Left forelimb (tissue), 1 donor: ENCODE measurements at regions not wholly inside any gene's neighbourhood (a gene's known extent, or its start where the extent isn't known, plus 50 kb on each side); places are given as distances from the start of the nearest gene placed in this dataset.
"Not testable (repeated sequence)": the region's sequence is repeated elsewhere in the genome, so short reads cannot be mapped to it uniquely, and the experiment has no call there.

Experiments used
- DNase-seq: peaks from one replicate; pipeline ENCODE4 v3.0.0-alpha.2; 2018; ENCODE audit warnings: low spot score

DNA sequence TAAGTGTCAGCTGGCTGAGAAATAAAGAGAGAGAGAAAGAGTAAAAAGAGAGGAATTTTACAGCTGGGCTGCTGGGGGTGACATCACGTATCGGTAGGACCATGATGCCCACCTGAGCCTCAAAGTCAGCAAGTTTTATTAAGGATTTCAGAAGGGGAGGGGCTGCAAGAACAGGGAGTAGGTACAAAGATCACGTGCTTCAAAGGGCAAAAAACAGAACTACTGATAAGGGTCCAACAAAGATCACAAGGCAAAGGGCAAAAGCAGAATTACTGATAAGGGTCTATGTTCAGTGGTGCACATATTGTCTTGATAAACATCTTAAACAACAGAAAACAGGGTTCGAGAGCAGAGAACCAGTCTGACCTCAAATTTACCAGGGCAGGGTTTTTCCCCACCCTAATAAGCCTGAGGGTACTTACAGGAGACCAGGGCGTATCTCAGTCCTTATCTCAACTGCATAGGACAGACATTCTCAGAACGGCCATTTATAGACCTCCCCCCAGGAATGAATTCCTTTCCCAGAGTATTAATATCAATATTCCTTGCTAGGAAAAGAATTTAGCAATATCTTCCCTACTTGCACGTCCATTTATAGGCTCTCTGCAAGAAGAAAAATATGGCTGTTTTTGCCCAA lies 128.3 kb upstream of the PZP start:
- DNase-seq = not testable (repeated sequence)

DNA sequence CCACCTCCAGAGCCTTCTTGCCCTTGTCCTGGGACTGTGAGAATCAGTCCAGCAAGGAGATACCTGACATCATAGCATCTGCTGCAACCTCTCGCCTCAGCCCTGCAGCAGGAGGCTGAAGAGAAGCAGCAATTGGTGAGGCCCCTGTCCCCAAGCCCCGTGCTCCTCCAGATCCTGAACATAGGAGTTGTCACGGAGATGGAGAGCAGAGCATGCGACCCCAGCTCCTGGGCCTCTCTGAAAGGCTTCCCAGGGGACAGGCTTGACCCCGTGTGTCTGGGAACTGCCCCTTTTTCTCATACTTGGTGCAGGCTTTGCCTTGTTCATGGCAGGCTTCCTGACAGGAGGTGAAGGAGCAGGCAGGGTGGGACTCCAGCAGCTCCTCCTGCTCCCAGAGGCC lies 127.7 kb upstream of the PZP start:
- DNase-seq = peak; percentile 46

DNA sequence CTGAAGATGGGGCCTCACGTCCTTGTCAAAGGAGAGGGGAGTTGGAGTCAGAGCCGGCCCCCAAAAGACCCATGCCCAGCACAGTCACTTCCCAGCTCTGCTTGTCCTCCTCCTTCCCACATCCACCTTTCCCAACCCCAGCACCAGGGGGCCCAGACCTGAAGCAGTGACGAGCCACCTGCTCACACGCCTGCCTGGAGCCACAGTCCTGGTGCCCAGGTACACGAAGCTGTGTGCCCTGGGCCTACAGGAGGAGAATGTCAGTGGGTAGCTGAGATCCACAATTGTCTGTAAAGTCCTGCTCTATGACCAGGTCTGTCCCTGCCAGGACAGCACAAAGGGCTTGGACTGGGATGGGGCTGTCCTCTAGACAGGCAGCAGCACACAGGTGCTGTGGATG lies 126.8 kb upstream of the PZP start:
- peak; percentile 30 for DNase-seq

DNA sequence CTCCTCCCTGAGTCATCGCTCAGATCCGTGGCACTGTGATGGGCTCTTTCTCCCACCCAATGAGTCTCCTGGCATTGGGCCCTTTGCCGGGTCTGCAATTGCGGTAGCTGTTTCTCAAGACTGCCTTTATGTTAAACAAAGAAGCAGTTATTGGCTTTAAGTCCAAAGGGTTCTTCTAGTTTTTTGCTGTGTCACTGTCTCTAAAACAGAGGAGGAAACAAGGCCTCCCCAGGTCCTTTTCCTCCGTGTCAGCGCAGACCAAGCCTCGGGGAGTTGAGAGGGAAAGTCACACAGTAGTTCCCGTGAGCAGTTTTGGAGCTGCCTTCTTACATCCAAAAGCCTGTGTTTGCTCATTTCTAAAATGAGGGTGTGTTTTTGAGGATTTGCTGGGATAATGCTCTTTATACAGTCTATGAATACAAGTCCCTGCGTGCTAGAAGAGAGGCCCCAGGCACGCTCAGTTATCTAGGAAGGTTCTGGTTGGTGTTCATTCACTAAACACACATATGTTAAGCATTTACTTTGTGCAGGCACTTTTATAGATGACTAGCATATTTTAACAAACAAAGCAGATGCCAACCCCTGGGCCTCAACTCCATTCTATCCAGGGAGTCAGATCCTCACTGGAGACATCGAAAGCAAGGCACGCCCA lies 126.0 kb upstream of the PZP start:
- DNase-seq = peak; percentile 55

DNA sequence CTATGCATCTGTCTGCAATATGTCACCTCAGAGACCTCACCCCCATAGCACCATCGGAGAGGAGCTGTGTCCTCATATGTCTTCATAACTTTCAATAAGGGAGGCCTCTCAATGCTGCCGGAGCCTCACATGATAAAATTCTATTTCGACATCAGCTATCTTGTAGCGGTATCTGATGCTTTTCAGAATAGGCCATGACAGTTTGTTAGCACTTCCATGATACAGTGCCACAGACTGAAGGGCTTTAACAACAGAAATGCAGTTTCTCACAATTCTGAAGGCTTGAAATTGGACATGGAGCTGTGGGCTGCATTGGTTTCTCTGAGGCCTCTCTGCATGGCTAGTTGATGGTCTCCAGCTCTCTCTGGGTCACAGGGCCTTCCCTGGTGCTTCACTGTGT lies 125.0 kb upstream of the PZP start:
- DNase-seq = no peak

DNA sequence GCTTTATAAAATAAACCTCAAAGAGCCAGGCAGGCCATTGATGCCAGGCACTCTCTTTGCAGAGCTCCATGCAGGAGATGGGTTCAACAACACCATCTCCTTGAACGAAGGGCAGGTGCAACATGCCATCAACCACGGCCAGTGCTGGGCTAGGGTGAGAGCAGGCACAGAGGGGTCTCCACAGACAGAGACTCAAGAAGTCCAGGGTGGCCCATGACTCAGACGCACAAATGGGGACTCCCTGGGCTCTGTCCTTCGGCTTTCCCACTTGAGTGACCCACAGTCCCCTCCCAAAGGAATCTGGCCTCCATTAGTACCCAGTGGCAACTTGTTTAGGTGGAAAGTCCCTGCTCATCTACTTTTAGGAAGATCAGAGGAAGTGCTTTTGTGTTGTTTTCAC lies 124.4 kb upstream of the PZP start:
- DNase-seq = peak; percentile 28

DNA sequence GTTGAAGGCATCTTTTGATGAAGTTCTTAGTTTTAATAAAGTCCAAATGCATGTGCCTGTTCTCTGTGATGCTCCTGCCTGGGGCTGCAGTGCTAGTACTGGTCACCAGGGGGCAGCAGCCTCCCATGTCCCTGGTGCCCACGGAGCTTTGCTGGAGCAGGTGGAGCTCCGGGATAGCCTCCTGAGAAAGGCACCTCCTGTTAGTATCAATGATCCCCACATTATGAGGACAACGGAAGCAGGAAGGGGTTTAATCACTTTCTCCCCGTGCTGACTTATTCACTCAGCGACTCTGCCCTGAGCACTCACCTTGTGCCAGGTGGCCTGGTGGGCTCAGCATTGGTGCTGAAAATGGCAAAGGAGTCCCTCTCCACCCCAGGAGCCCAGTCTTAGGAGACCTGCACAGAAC lies 123.0 kb upstream of the PZP start:
- DNase-seq = peak; percentile 79

DNA sequence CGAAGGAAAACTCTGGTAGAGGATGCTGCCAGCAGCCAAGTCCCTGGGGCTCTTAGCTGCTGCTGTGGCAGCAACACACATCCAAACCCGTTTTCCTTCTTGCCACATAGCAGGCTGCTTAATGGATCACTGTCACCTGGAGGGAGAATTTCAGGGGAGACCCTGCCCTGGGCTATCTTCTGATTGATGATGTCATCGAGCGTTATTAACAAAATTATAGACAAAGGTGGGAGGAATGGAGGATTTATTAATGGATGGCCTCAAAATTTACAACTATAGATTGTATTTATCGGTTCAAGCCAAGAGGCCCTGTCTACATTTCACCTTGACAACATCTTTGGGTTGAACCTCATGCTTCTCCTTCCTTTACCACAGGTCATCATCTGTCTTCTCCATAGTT lies 120.8 kb upstream of the PZP start:
- no peak for DNase-seq

DNA sequence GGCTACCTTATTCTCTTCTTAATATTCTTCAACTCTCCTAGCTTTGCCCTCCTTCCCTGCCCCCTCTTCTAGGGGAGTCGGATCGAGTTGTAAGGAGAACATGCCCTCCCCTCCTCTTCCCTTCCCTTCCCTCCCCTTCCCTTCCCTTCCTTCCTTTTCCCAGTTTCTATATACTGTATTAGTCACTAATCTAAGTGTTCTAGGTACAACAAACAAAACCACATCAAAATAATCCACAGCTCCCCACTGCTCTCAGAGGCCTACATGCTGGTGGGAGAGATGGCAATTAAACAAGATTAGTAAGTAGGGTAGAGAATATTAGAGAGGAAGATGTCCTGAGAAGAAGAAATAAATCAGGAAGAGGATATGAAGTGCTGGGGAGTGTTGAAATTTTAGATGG lies 119.9 kb upstream of the PZP start:
- DNase-seq = no peak

DNA sequence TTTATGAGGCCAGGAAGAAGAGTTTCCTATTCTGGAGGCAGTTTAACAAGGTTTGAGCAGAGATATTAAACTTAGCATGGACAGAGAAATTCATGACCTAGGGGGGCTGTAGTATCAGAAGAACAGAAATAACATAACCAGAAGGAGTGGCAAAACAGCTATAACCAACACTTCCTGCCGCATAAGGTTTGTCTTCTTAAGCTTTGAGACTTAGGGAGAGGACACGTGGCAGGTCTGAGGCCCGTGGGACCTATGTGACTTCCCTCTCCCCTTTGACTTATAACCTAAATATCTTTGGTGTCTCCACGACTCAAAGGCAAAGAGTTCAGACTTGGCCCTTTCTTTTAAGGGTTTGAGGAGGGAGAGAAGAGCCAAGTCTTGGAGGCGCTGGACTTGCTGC lies 119.1 kb upstream of the PZP start:
- DNase-seq = no peak

DNA sequence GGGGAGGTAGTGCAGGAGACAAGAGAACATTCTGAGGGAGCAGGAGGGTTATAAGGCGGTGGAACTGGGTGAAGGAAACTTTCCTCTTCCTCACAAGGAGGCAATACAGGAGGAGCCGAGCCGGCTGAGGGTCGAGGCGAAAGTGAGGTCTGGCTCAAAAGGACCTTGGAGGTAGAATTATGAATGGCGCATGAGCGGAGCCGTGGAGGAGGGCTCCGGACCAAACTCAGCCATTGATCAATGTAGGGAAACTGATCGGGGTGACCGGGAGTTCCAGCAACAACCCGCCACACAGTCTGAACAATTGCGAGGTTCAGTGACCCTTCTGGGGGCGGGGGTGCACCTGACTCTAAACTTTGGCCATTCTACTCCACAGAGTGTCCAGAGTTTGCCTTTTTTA lies 118.7 kb upstream of the PZP start:
- not testable (repeated sequence) for DNase-seq

DNA sequence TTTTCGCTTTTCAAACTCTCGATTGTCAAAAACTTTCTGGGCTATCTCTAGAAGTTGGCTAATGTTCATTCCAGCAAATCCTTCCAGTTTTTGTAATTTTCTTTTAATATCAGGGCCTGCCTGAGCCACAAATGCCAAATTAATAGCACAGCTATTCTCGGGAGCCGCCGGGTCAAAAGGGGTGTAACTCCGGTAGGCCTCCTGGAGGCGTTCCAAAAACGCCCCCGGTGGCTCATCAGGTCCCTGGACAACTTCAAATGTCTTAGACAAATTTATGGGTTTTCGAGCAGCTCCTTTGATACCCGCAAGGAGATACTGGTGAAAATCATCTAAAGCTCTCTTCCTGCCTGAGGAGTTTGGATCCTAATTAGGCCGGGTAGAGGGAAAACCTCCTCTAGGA lies 117.9 kb upstream of the PZP start:
- no peak for DNase-seq

DNA sequence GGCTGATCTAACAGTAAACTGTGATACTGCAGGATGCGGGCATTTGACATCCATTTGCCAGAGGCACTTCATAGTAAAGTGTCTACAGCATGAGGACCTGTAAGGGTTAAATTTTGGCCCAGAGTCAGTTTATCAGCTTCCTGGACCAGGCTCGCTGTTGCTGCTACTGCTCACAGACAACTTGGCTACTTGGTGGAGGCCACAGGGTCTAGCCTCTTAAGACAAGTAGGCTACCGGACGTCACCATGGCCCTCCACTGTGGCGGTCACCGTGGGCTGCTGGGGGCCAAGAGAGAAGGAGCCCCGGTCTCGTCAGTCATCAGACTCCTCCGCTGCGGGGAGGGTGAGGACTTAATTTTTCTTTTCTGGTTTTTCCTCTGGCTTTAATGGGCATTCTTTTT lies 117.3 kb upstream of the PZP start:
- DNase-seq = no peak

DNA sequence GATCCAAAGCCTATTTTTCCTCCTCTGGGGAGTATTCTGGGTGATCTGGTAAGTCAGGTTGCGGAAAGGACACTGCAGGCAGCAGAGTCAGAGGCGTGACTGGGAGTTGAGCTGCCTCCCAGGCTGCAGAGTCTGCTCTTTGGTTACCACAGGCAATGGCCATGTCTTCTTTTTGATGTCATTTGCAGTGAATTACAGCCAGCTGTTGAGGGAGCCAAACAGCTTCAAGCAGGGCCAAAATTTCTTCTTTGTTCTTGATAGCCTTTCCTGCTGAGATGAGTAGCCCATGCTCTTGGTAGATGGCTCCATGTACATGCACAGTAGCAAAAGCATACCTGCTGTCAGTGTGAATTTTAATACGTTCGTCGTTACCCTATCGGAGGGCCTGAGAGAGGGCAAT lies 116.6 kb upstream of the PZP start:
- no peak for DNase-seq

DNA sequence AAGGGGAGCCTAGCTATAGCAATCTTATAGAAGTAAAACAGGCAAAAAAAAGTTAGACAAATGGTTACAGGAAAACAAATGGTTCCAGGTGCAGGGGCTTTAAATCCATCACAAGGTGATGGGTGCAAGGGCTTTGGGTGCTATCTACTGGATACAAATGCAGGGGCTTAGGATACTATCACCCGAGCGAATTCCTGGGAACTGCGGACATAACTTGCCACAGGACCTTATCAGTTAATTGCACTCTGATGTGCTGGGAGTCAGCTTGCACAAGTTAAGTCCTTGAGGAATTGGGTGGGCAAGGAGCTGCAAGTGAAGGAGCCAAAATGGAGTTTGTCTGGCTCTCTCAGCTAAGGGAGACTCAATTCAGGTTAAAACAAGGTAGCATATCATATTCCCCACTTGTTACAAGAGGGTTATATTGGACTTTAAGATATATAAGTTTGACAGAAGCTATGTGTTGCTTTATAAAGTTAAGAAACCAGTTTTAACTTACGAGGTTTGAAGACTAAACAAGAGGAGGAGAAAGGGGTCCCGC lies 115.0 kb upstream of the PZP start:
- DNase-seq = peak; percentile 18

DNA sequence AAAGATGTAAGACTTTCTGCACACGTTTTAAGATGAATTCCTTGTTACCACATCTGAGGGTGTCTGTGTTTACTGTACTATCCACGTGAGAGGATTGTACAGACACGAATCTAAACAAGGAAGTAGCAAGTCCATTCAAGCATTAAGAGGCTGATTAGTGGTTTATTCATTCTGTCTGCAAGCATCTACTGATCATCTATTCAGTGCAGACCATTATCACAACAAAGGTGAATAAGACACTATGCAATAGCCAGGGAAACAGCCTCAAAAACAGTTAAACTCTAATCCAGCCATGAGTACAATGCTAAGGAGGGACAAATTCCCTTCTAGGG lies 111.6 kb upstream of the PZP start:
- no peak for DNase-seq

DNA sequence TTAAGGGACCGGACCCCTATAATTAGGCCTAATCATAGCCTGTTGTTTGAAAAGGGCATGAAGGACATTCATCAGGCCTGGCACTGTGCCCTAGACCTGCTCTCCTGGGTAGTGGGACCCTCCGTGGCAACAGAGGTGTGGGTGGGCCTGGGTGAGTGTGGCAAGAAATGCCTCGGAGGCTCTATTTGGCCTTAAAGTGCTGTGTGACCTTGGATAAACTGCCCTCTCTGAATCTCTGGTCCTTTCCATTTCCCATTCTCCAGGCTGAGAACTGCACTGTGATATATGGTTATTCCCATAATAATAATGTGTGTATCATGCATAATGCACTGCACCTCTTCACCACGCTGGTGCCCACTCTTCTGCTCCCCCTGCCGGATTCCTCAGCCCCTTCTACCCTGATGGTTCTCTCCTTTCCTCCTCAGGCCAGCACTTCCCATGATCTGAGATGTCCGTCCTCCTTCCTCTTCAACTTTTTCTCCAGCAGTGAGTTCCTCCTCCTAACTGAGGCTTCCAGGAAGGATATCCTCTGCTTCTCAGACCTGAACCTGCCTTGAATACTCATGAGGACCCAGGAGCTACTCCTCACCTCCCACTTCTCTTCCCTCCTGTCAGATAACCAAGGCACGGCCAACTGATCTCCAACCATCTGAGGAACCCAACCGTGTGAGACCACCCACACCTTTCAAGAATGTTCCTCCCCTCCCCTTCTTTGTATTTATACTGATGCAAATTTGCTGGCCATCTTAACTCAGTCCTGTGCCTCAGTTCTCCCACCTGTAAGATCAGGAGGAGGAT lies 111.0 kb upstream of the PZP start:
- DNase-seq = no peak

DNA sequence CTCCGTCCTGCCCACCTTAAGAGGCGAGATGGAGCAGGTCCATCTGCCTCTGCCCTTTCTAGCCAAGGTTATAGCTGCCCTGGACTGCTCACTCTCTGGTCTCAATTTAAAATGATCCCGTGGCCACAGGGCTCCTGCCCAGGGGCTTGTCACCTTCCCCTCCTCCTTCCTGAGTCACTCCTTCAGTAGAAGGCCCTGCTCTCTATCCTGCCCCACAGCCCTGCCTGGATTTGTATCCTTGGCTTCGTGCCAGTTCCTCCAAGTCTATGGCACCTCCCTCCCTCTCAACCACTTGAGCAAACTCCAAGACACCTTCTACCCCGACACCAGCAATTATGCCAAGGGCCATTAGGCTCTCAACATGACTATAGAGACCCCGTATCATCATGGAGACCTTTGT lies 105.3 kb upstream of the PZP start:
- not testable (repeated sequence) for DNase-seq

DNA sequence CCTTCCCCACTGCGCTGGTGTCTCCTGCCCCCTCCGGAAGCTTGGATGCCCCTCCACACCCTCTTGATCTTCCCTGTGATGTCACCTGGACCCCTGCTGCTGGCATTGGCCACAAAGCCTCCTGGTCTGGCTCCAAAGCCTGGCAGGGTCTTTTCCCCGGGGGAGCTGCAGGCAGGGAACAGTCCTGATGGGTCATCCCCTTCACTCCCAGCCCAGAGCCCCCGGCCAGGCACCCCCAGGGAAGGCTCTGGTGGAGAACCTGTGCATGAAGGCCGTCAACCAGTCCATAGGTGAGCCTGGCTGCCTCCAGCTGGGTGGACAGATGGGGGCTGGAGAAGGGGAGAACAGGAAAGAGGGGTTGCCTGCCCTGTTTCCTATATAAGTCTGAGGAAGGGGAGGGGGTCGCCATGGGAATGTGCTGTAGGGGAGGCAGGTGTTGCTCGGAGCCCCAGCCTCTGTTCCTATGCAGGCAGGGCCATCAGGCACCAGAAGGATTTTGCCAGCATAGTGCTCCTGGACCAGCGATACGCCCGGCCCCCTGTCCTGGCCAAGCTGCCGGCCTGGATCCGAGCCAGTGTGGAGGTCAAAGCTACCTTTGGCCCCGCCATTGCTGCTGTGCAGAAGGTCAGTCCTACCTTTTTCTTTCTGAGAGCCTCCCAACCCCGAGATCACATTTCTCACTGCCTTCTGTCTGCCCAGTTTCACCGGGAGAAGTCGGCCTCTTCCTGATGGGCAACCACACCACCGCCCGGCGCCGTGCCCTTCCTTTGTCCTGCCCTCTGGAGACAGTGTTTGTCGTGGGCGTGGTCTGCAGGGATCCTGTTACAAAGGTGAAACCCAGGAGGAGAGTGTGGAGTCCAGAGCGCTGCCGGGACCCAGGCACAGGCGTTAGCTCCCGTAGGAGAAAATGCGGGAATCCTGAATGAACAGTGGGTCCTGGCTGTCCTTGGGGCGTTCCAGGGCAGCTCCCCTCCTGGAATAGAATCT lies 104.5 kb upstream of the PZP start:
- not testable (repeated sequence) for DNase-seq

DNA sequence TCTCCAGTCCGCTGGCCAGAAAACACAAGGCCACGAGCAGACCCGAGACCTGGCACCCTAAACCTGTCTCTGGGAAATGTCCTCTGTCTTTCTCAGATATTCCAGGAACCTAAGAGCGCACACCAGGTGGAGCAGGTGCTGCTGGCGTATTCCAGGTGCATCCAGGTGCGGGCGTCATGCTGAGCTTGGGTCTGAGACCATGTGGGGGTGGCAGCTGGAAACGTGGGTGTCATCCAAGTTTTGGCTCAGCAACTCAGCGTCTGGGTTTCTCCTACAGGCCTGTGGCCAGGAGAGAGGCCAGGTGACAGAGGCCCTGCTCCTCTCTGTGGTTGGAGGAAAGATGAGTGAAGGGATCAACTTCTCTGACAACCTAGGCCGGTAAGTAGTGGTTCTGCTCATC lies 103.3 kb upstream of the PZP start:
- DNase-seq = not testable (repeated sequence)

DNA sequence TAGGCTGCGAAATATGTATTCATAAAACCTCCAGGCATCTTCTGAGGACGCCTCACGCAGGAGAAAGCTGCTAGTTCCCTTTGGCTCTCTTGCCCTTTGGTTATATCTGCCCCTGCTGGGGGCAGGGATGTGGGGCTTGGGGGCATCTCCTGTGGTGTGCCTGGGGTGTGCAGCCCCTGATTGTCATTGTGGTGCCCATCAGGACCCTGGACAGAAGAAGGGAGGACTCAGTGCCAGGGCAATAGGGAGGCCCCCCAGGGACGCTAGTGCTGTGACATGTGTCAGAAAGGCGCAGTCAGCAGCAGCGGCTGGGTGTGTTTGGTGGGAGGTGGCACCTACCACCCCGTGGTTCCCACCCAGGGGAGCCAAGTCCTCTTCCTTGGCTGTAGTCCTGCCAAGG lies 102.5 kb upstream of the PZP start:
- not testable (repeated sequence) for DNase-seq

DNA sequence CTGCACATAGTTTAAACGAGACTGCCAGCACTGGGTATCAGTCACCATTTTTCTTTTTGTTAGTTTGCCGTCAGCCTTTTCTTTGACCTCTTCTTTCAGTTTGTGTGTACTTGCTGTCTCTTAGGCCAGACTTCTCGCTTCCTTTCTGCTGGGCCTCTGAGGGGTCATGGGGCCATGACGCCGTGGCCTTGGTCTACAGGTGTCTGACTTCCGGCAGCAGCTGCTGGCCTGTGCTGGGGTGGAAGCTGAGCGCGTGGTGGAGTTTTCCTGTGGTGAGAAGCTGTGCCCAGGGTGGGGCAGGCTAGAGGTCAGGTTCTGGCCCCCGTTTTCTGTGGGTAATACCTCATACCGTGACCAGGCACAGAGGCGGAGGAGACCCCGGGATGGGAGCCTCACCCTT lies 101.6 kb upstream of the PZP start:
- not testable (repeated sequence) for DNase-seq
